Fibroblast of skin of back (primary cell): ENCODE measurements at regions not wholly inside any gene's neighbourhood (a gene's known extent, or its start where the extent isn't known, plus 50 kb on each side); places are given as distances from the start of the nearest gene placed in this dataset.

Experiments
- DNase-seq: peaks from one replicate; pipeline ENCODE4 v3.0.0-alpha.2; 2013

DNA sequence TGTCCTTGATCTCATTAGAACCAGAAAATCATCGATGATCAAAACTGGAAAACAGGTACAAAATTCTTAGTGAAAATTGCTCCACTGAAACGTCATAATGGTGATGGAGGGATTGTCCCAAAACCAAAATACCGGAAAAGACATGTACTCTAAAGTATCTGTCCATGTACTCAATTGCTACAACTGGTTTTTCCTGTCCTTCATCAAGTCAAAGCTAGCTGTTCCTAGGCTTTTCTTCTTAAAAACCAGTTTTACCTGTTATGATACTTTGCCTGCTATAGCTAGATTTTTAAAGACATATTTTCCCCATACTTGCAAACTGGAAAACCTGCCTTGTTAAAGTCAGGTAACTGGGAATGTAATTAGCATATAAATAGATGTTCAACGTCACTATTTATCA, 50.5 kb upstream of the LRRC1 start:
- no peak for DNase-seq

DNA sequence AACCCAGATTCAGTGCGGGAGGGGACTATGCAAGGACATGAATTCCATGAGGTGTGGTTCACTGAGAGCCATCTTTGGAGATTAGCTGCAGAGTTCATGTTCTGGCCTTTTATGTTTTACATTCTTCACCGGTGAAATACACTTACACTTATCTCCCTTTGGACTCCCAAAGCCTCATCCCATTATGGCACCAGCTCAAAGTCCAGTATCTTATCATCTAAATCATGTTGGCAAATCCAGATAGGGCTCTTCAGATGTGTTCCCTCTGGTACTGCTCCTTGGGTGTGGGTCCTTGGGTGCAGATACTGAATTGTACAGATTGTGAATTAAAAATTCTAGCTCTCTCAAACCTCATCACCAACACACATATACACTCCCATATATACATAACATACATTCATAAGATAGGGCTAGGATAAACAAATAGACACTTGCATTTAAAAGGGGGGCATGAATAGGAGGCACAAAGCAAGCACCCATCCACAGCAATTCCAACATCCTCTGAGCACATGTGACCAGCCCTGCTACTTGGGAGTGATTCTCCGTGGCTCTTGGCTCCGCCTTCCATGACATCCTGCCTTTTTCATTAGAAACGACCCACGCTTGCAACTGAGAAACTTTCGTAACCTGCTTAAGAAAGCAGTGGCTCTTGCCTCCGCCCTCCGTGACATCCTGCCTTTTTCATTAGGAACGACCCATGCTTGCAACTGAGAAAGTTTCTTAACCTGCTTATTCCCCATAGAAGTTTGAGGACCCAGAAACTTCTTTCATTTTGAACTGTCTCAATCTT, 53.6 kb upstream of the LRRC1 start:
- no peak for DNase-seq

GRCh38 chr6:53737746-53738145, 57.1 kb upstream of the LRRC1 start:
- peak; percentile 25 for DNase-seq

DNA sequence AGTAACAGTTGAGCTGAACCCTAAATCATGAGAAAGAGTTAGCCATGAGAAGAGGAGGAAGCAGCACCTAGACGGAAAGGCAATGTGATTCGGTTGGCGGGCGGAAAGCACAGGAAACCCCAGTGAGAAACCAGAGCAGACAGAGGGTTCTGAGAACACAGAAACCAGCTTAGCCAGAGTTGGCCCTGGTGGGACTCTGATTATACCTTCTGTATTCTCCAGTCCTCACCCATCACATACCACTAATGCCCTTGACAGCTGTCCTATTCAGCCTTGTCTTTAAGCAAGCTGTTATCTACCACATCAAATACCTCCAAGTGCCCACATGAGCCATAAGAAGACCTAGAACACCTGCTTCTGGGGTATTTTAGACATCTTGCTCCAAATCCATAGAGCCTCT, 58.9 kb upstream of the LRRC1 start:
- DNase-seq, result no peak

GRCh38 chr6:53734473-53735299, 60.1 kb upstream of the LRRC1 start:
- DNase-seq, result peak; percentile 29

- DNase-seq, result no peak
These were observed 62.8 kb upstream of the LRRC1 start for GRCh38 chr6:53731866-53732636.

- DNase-seq, result no peak
These were observed 64.0 kb upstream of the LRRC1 start for GRCh38 chr6:53730767-53731166.

DNA sequence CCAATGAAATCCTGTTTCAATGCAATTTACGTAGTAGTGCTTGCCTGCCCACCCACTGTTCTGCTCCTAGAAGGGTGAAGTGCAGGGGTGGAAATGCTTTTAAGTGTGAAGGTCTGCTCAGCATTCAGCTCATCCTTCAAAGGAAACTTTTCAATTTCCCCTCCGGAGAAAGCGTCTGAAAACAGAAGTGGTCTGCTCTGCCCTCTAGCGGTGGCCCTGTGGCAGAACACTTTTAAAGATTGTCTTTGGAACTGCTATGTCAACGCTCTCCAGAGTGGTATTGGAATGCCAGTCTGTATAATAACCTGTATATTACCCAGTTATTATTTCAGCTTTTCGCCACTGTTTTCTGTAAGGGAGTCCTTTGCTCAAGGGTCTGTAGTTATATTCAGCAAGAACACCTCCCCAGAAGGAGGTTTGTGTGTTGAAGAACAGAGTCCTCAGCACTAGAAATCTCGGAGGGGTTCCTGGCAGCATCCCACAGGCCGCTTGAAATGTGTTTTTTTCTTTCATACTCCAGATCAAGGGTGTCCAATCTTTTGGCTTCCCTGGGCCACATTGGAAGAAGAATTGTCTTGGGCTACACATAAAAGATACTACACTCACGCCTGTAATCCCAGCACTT, 63.1 kb upstream of the KLHL31 start:
- peak; percentile 50 for DNase-seq

DNA sequence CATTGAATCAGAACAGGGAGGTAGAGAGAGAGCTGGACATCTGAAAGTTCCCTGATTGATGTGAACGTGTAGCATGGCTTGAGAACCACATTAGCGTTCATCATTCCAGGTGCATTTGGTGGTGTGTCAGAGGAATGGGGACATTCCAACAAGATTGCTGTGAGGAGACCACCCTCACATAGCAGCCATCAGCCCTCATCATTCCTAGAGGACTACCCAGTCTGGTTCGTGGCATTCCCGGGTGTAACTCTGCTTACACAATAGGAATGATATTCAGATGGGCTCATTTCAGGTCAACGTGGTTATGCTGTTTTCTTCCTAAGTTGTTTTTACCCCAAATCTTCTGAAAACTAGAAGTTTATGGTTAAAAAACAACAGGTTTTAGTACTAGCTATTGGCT, 62.2 kb upstream of the KLHL31 start:
- peak; percentile 61 for DNase-seq

DNA sequence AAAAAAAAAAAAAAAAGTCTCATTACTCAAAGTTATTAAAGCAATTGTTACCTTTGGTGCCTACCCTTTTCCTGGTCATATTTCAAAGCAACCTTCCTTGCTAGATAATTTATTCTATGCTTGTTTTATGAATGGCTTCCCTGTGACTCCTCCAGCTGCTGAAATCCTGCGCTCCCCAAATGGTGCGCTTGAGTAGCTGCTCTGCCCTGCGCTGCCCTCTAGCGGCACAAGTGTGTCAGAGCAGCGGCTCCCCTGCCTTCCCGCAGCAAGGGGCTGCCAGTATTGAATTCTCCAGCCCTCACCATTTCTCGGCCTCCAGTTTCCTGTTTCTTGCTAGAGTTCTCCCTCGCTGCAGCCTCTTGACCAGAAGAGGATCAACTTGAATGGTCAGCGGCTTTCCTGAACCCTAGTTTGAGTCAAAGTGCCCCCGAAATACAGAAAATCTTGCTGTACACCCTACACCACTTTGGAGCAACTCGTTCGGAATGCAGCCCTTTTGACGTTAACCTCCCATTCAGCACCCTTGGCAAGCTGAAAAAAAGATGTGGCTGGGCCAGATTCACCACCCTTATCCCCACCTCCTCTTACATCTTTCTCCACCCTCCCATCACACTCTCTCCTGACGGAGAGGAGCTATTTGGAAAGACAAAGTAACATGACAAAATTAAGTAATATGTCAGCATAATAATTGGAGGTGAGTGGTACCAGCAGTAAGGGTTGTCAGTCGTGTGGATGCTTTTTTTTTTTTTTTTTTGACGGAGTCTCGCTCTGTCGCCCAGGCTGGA, 60.4 kb upstream of the KLHL31 start:
- DNase-seq, result peak; percentile 66

DNA sequence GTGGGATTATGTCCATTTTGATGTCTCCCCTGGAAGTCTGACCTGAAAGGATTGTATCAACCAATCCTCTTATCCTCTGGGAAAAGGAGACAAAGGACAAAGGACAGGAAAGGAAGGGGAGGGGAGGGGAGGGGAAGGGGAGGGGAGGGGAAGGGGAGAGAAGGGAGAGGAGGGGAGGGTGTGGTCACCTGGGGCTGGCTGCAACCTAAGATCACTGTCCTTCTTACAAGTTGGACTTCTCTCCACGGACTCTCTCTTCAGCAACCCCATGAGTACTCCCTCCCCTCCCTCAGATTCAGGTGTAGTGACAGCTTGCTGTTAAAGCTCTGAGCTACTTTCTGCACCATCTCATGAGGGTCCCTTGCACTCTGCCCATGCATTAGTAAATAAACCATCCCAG, 58.9 kb upstream of the KLHL31 start:
- no peak for DNase-seq

DNA sequence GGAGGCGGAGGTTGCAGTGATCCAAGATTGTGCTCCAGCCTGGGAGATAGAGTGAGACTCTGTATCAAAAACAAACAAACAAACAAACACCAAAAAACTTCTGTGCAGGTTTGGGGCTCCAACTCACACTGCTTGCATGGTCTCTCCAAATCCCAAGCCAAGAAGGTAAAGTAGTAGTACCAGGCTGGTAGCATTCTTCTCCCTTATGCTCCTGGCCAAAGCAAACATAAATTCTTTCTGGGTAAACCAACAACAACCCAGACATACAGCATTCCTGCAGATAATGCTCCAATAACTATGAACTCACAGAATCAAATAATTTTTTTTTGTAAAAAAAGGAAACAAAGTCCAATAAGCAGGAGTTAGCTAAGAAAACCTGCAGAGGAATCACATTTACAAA, 57.8 kb upstream of the KLHL31 start:
- no peak for DNase-seq

- DNase-seq, result no peak
These were observed 56.2 kb upstream of the KLHL31 start for GRCh38 chr6:53721766-53722165.

GRCh38 chr6:53718597-53719460, 53.3 kb upstream of the KLHL31 start:
- DNase-seq, result peak; percentile 55

GRCh38 chr6:53717566-53717965, 52.0 kb upstream of the KLHL31 start:
- no peak for DNase-seq

- peak; percentile 24 for DNase-seq
These were observed 49.9 kb upstream of the KLHL31 start for GRCh38 chr6:53715434-53715833.
